CD4-positive, CD25-positive, alpha-beta regulatory T cell (primary cell): ENCODE measurements at regions not wholly inside any gene's neighbourhood (a gene's known extent, or its start where the extent isn't known, plus 50 kb on each side); places are given as distances from the start of the nearest gene placed in this dataset.

Source experiments
- ATAC-seq, 2 donors: fragments of 150-1000 bp; cut with Tn5 transposase; one replicate each; pipeline ENCODE4 v1.10.0; 2021; ENCODE audit warnings: low read depth in 2 of 2, moderate number of reproducible peaks in 2 of 2, moderate library complexity in 1 of 2
- DNase-seq, 3 donors: peaks; one replicate each; pipeline versions ENCODE4 v3.0.0 to v3.0.0-alpha.2; 2012 to 2022; ENCODE audit warnings: mixed read lengths in 1 of 3
- H3K27ac ChIP-seq: one replicate; pipeline ENCODE4 v1.7.0; 2013; ENCODE audit warnings: mild to moderate bottlenecking, low read length; ENCODE audit not compliant: insufficient read depth, poor library complexity, severe bottlenecking
- H3K27me3 ChIP-seq: one replicate; pipeline ENCODE4 v1.7.0; 2013; ENCODE audit warnings: low read length; ENCODE audit not compliant: control insufficient read depth, insufficient read depth
- H3K36me3 ChIP-seq: one replicate; pipeline ENCODE4 v1.7.0; 2013; ENCODE audit warnings: mild to moderate bottlenecking, low read length, moderate library complexity; ENCODE audit not compliant: control insufficient read depth, insufficient read depth
- H3K4me1 ChIP-seq: 2 replicates; pipeline ENCODE4 v1.7.0; 2013; ENCODE audit warnings: mild to moderate bottlenecking, low read length; ENCODE audit not compliant: insufficient read depth, control insufficient read depth, poor library complexity, severe bottlenecking
- H3K4me3 ChIP-seq: one replicate; pipeline ENCODE4 v1.7.0; 2013; ENCODE audit warnings: low read depth, mild to moderate bottlenecking, low read length, moderate library complexity
- H3K9me3 ChIP-seq, 2 experiments: 1 replicate in 1 of 2; 2 replicates in 1 of 2; pipeline ENCODE4 v1.7.0; 2013; ENCODE audit warnings: low read length in 2 of 2, mild to moderate bottlenecking in 1 of 2, moderate library complexity in 1 of 2; ENCODE audit not compliant: control insufficient read depth in 2 of 2
- H3K27ac Mint-ChIP-seq, 3 donors: one replicate each; pipeline ENCODE4 v1.8.0; 2020 to 2022; ENCODE audit warnings: mild to moderate bottlenecking in 3 of 3, mixed read lengths in 3 of 3, moderate library complexity in 2 of 3
- H3K27me3 Mint-ChIP-seq: one replicate; pipeline ENCODE4 v1.8.0; 2022; ENCODE audit warnings: mild to moderate bottlenecking, mixed read lengths
- H3K36me3 Mint-ChIP-seq: one replicate; pipeline ENCODE4 v1.8.0; 2020; ENCODE audit warnings: mixed read lengths
- H3K4me1 Mint-ChIP-seq, 4 donors: one replicate each; pipeline ENCODE4 v1.8.0; 2020 to 2022; ENCODE audit warnings: mixed read lengths in 4 of 4, mild to moderate bottlenecking in 1 of 4
- H3K4me3 Mint-ChIP-seq, 4 donors: one replicate each; pipeline ENCODE4 v1.8.0; 2020 to 2022; ENCODE audit warnings: mild to moderate bottlenecking in 4 of 4, mixed read lengths in 4 of 4, moderate library complexity in 3 of 4
- H3K9me3 Mint-ChIP-seq, 7 donors: one replicate each; pipeline ENCODE4 v1.8.0; 2020 to 2022; ENCODE audit warnings: mixed read lengths in 7 of 7, mild to moderate bottlenecking in 3 of 7, moderate library complexity in 2 of 7

GRCh38 chr7:18191862-18192625 is 164.4 kb upstream of the PRPS1L1 start:
- no peaks in the 10 kb centered on the region for H3K36me3 Mint-ChIP-seq
- no peaks in the 10 kb centered on the region for H3K27me3 Mint-ChIP-seq
- no peak overlapping the region for H3K4me3 ChIP-seq
- H3K9me3 Mint-ChIP-seq, result peaks cover 0 to 5% (median 0%) of the 10 kb centered on the region in 7 donors
- no peak overlapping the region for H3K4me3 Mint-ChIP-seq
- H3K27ac Mint-ChIP-seq, result no peak overlapping the region
- H3K27ac ChIP-seq, result no peak overlapping the region
- no peaks in the 10 kb centered on the region for H3K9me3 ChIP-seq
- ATAC-seq (no peak), DNase-seq (no peak)
- no peaks in the 10 kb centered on the region for H3K4me1 Mint-ChIP-seq
- H3K36me3 ChIP-seq, result no peaks in the 10 kb centered on the region
- no peaks in the 10 kb centered on the region for H3K27me3 ChIP-seq
- H3K4me1 ChIP-seq, result no peaks in the 10 kb centered on the region

- ATAC-seq (no peak), DNase-seq (no peak)
- peaks cover 0 to 5% (median 0%) of the 10 kb centered on the region in 7 donors for H3K9me3 Mint-ChIP-seq
- H3K27ac Mint-ChIP-seq, result no peak overlapping the region
- Histone ChIP-seq H3K36me3 (no peaks in the 10 kb centered on the region), H3K9me3 (no peaks in the 10 kb centered on the region), H3K27ac (no peak overlapping the region), H3K4me3 (no peak overlapping the region), H3K27me3 (no peaks in the 10 kb centered on the region), H3K4me1 (no peaks in the 10 kb centered on the region)
- H3K4me3 Mint-ChIP-seq, result no peak overlapping the region
- H3K36me3 Mint-ChIP-seq, result no peaks in the 10 kb centered on the region
- no peaks in the 10 kb centered on the region for H3K4me1 Mint-ChIP-seq
- H3K27me3 Mint-ChIP-seq, result no peaks in the 10 kb centered on the region
Observed at GRCh38 chr7:18194616-18195015, 167.0 kb upstream of the PRPS1L1 start.

- H3K4me3 Mint-ChIP-seq, result no peak overlapping the region
- peaks cover 0 to 5% (median 0%) of the 10 kb centered on the region in 7 donors for H3K9me3 Mint-ChIP-seq
- no peak overlapping the region for H3K27ac ChIP-seq
- no peaks in the 10 kb centered on the region for H3K36me3 ChIP-seq
- no peak overlapping the region for H3K4me3 ChIP-seq
- no peaks in the 10 kb centered on the region for H3K4me1 ChIP-seq
- H3K27me3 ChIP-seq, result no peaks in the 10 kb centered on the region
- no peak for DNase-seq
- H3K27ac Mint-ChIP-seq, result no peak overlapping the region
- no peaks in the 10 kb centered on the region for H3K9me3 ChIP-seq
- no peak for ATAC-seq
- no peaks in the 10 kb centered on the region for H3K4me1 Mint-ChIP-seq
- H3K27me3 Mint-ChIP-seq, result no peaks in the 10 kb centered on the region
- no peaks in the 10 kb centered on the region for H3K36me3 Mint-ChIP-seq
Observed at GRCh38 chr7:18196638-18197037, 169.0 kb upstream of the PRPS1L1 start.

- Histone ChIP-seq H3K27ac (no peak overlapping the region), H3K4me1 (no peaks in the 10 kb centered on the region), H3K4me3 (no peak overlapping the region), H3K27me3 (no peaks in the 10 kb centered on the region), H3K9me3 (no peaks in the 10 kb centered on the region), H3K36me3 (no peaks in the 10 kb centered on the region)
- peaks cover 4% of the 10 kb centered on the region for H3K27me3 Mint-ChIP-seq
- H3K27ac Mint-ChIP-seq, result no peak overlapping the region
- H3K9me3 Mint-ChIP-seq, result peaks cover 0 to 5% (median 0%) of the 10 kb centered on the region in 7 donors
- H3K4me3 Mint-ChIP-seq, result no peak overlapping the region
- no peak for DNase-seq
- no peak for ATAC-seq
- H3K4me1 Mint-ChIP-seq, result no peaks in the 10 kb centered on the region
- no peaks in the 10 kb centered on the region for H3K36me3 Mint-ChIP-seq
Observed at GRCh38 chr7:18198868-18199267, 171.2 kb upstream of the PRPS1L1 start.

- H3K4me1 Mint-ChIP-seq, result no peaks in the 10 kb centered on the region
- no peaks in the 10 kb centered on the region for H3K36me3 Mint-ChIP-seq
- ATAC-seq (no peak), DNase-seq (no peak)
- Histone ChIP-seq H3K27me3 (no peaks in the 10 kb centered on the region), H3K4me1 (no peaks in the 10 kb centered on the region), H3K9me3 (no peaks in the 10 kb centered on the region), H3K36me3 (no peaks in the 10 kb centered on the region), H3K27ac (no peak overlapping the region), H3K4me3 (no peak overlapping the region)
- peaks cover 4% of the 10 kb centered on the region for H3K27me3 Mint-ChIP-seq
- H3K27ac Mint-ChIP-seq, result no peak overlapping the region
- no peak overlapping the region for H3K4me3 Mint-ChIP-seq
- peaks cover 0 to 5% (median 0%) of the 10 kb centered on the region in 7 donors for H3K9me3 Mint-ChIP-seq
Observed at GRCh38 chr7:18200266-18200665, 172.6 kb upstream of the PRPS1L1 start.

GRCh38 chr7:18200855-18201254 is 173.2 kb upstream of the PRPS1L1 start:
- no peaks in the 10 kb centered on the region for H3K4me1 ChIP-seq
- no peak overlapping the region for H3K27ac Mint-ChIP-seq
- no peaks in the 10 kb centered on the region for H3K36me3 Mint-ChIP-seq
- H3K4me3 Mint-ChIP-seq, result no peak overlapping the region
- ATAC-seq, result no peak
- H3K36me3 ChIP-seq, result no peaks in the 10 kb centered on the region
- H3K27ac ChIP-seq, result no peak overlapping the region
- H3K4me1 Mint-ChIP-seq, result no peaks in the 10 kb centered on the region
- H3K4me3 ChIP-seq, result no peak overlapping the region
- peaks cover 0 to 4% (median 0%) of the 10 kb centered on the region in 7 donors for H3K9me3 Mint-ChIP-seq
- no peaks in the 10 kb centered on the region for H3K9me3 ChIP-seq
- peaks cover 4% of the 10 kb centered on the region for H3K27me3 Mint-ChIP-seq
- no peaks in the 10 kb centered on the region for H3K27me3 ChIP-seq
- DNase-seq, result no peak

GRCh38 chr7:18201350-18201749 is 173.7 kb upstream of the PRPS1L1 start:
- Histone ChIP-seq H3K36me3 (no peaks in the 10 kb centered on the region), H3K27ac (no peak overlapping the region), H3K4me3 (no peak overlapping the region), H3K9me3 (no peaks in the 10 kb centered on the region), H3K4me1 (no peaks in the 10 kb centered on the region), H3K27me3 (no peaks in the 10 kb centered on the region)
- Mint-ChIP-seq H3K9me3 (no peaks in the 10 kb centered on the region), H3K27ac (no peak overlapping the region), H3K4me3 (no peak overlapping the region), H3K36me3 (no peaks in the 10 kb centered on the region), H3K4me1 (no peaks in the 10 kb centered on the region), H3K27me3 (peaks cover 4% of the 10 kb centered on the region)
- DNase-seq, result no peak
- no peak for ATAC-seq

GRCh38 chr7:18202315-18203045 is 174.8 kb upstream of the PRPS1L1 start:
- H3K27ac Mint-ChIP-seq, result no peak overlapping the region
- ATAC-seq, result no peak

More at GRCh38 chr7:18202315-18203045, 174.8 kb upstream of the PRPS1L1 start:
- H3K36me3 Mint-ChIP-seq, result no peaks in the 10 kb centered on the region
- H3K4me3 Mint-ChIP-seq, result no peak overlapping the region
- no peak for DNase-seq
- Histone ChIP-seq H3K27me3 (no peaks in the 10 kb centered on the region), H3K4me3 (no peak overlapping the region), H3K27ac (no peak overlapping the region), H3K9me3 (no peaks in the 10 kb centered on the region), H3K4me1 (no peaks in the 10 kb centered on the region), H3K36me3 (no peaks in the 10 kb centered on the region)
- H3K27me3 Mint-ChIP-seq, result peaks cover 4% of the 10 kb centered on the region
- no peaks in the 10 kb centered on the region for H3K4me1 Mint-ChIP-seq
- H3K9me3 Mint-ChIP-seq, result no peaks in the 10 kb centered on the region
